WERI-Rb-1 (cell line): ENCODE measurements at regions not wholly inside any gene's neighbourhood (a gene's known extent, or its start where the extent isn't known, plus 50 kb on each side); places are given as distances from the start of the nearest gene placed in this dataset.

ENCODE experiments used
- DNase-seq: peaks from one replicate; pipeline ENCODE4 v3.0.0-alpha.2; 2020
- H3K27ac ChIP-seq: fragments of 250-450 bp; sonication (Bioruptor Pico); 2 replicates; pipeline ENCODE4 v1.5.1; 2020; ENCODE audit warnings: mild to moderate bottlenecking, moderate library complexity
- H3K27me3 ChIP-seq: fragments of 250-450 bp; sonication (Bioruptor Pico); 2 replicates; pipeline ENCODE4 v1.5.1; 2021; ENCODE audit warnings: mild to moderate bottlenecking, low read depth, moderate library complexity; ENCODE audit not compliant: insufficient read depth, severe bottlenecking
- H3K36me3 ChIP-seq: fragments of 250-450 bp; sonication (Bioruptor Pico); 2 replicates; pipeline ENCODE4 v1.5.1; 2020; ENCODE audit warnings: mild to moderate bottlenecking, moderate library complexity
- H3K4me3 ChIP-seq: 2 replicates; pipeline ENCODE4 v1.5.1; 2011; ENCODE audit warnings: low read depth, mild to moderate bottlenecking, control low read depth, low read length
- H3K9me3 ChIP-seq: fragments of 250-450 bp; sonication (Bioruptor Pico); 2 replicates; pipeline ENCODE4 v1.5.1; 2021; ENCODE audit warnings: mild to moderate bottlenecking, moderate library complexity; ENCODE audit not compliant: severe bottlenecking
- TF ChIP-seq, protein P1 (sequence below): IDR thresholded peaks from 2 replicates; pipeline ENCODE4 v1.5.1; 2011; ENCODE audit warnings: low read depth, mild to moderate bottlenecking, control low read depth, inconsistent platforms, low read length

DNA sequence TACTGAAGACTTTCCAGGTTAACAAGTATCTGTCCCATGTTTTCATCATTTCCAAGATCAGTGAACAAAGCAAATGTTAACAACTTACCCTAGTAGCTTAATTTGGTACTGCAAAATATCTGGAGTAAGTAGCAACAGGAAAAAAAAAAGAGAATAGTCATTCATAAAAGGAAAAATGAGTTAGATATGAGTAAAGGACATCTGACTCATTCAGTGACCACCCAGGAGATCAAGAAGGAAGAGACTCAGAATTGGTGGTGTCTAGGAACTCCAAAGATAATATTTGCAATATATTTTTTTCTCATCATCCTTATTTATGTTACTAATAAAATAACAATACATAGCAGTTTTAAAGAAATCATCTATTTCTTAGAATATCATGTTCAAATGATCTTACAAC lies 253.8 kb upstream of the COL8A1 start:
- no peak for DNase-seq
- H3K27me3 ChIP-seq = peaks cover 2% of the 10 kb centered on the region
- H3K36me3 ChIP-seq = no peaks in the 10 kb centered on the region
- TF ChIP-seq, protein P1, sequence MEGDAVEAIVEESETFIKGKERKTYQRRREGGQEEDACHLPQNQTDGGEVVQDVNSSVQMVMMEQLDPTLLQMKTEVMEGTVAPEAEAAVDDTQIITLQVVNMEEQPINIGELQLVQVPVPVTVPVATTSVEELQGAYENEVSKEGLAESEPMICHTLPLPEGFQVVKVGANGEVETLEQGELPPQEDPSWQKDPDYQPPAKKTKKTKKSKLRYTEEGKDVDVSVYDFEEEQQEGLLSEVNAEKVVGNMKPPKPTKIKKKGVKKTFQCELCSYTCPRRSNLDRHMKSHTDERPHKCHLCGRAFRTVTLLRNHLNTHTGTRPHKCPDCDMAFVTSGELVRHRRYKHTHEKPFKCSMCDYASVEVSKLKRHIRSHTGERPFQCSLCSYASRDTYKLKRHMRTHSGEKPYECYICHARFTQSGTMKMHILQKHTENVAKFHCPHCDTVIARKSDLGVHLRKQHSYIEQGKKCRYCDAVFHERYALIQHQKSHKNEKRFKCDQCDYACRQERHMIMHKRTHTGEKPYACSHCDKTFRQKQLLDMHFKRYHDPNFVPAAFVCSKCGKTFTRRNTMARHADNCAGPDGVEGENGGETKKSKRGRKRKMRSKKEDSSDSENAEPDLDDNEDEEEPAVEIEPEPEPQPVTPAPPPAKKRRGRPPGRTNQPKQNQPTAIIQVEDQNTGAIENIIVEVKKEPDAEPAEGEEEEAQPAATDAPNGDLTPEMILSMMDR = no peak
- no peaks in the 10 kb centered on the region for H3K9me3 ChIP-seq
- no peak overlapping the region for H3K27ac ChIP-seq
- H3K4me3 ChIP-seq = no peak overlapping the region

DNA sequence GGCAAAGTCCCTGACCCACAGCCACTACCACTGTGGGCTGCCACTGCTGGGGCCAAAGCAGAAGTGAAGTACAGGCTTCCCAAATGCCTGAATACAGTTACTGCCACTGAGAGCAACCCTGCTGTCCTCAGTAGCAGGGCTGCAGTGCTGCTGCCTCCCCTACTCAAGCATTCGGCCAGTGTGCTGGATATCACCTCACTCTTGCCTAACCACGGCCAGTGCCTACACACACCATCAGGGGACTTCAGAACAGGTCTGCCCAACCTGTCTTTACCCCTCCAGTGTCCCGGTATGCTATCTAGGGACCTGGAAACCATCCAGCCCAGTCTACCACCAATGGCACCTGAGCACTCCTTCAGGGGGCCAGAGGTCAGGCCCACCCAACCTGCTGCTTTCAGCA lies 261.5 kb upstream of the COL8A1 start:
- no peak overlapping the region for H3K27ac ChIP-seq
- H3K4me3 ChIP-seq = no peak overlapping the region
- no peaks in the 10 kb centered on the region for H3K36me3 ChIP-seq
- TF ChIP-seq, protein P1 = no peak
- no peak for DNase-seq
- peaks cover 2% of the 10 kb centered on the region for H3K27me3 ChIP-seq
- H3K9me3 ChIP-seq = no peaks in the 10 kb centered on the region

DNA sequence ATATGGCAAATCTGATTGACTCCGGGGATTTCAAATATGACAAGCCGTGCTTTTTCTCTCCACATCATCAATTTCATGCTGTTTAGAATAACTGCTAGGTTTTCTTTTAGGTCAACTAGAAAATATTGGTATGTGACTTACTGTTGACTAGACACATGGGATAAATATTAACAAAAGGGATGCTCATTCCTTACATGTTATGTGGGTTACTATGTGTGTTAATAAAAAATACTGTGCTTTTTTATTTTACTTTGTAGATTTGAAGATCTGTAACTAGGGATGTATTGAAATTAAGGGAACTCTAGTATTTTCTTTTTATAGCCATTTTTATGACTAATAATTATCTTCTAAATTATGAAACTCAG lies 264.6 kb upstream of the COL8A1 start:
- H3K27me3 ChIP-seq = peaks cover 2% of the 10 kb centered on the region
- no peak for DNase-seq
- no peaks in the 10 kb centered on the region for H3K36me3 ChIP-seq
- H3K9me3 ChIP-seq = no peaks in the 10 kb centered on the region
- TF ChIP-seq, protein P1 = no peak
- no peak overlapping the region for H3K4me3 ChIP-seq
- H3K27ac ChIP-seq = no peak overlapping the region

DNA sequence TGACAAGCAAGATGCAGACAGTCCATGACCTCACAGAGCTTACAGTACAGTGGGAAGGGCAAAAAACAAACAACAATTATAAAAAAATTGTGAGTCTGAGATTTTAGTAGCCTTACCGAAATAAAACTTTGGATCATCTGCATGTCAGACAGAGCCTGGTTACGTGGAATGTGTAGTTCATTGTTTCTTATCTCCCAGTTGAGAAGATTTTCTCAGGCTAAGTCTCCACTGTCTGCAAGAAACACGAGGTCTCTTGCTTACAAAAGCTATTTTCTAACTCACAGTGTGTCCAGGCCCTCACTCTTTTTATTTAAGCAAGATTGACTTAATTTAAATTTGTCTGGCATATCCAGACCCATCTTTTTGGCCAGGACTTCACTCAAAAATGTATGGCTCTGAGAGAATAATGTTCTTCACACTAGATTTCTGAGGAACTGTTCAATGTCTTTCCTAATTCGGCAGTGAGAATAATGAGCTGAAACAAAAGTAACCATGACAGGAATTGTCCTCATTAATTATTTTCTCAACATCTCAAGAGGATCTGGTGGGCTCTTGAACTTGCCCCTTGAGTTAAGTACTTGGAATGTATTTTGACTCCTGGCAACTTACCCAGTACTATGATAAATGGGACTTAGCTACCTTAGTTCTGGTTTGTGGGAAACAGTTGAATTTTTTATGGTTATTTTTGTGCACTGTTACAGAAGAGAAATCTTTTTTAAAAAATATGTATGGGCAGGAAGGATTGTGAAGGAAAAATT lies 265.1 kb upstream of the COL8A1 start:
- TF ChIP-seq, protein P1 = no peak
- no peak for DNase-seq
- no peaks in the 10 kb centered on the region for H3K9me3 ChIP-seq

DNA sequence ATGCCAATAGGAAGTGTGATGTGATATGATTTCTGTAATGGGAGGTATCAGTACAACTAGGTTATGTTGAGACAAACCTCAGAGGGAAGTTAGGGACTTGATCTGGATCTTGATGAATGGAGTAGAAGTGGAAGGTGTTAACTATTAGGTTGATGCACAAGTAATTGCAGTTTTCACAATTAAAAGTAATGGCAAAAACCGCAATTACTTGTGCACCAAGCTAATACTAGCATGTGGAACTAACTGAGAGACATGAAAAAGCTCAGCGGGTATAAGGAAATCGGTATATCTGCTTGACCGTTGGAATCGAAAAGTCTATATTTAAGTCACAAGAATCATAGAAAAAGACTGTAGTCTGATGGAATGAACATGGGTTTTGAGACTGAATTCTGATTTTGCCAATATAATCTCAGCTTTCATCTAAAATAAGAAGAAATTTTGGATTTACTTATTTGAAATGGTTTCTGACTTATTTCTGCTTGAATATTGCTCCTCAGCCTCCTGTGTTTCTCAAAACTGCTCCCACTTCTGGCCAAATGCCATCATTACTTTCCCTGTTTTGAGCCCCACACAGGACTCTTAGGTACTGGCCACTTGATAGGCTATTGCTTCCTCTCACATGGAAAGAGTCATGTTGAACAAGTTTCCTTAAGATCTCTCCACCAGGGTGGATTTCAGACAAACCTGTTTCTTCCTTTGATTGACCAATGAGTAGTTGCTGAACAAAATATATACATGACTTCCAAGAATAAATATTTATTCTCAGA lies 271.5 kb upstream of the COL8A1 start:
- H3K27me3 ChIP-seq = no peaks in the 10 kb centered on the region
- no peak overlapping the region for H3K4me3 ChIP-seq
- H3K36me3 ChIP-seq = no peaks in the 10 kb centered on the region
- no peak overlapping the region for H3K27ac ChIP-seq
- H3K9me3 ChIP-seq = no peaks in the 10 kb centered on the region
- TF ChIP-seq, protein P1 = 0 out of 2 replicates have a peak, but pooled peaks have one; percentile 10
- DNase-seq = no peak

More for the DNA sequence above, 265.1 kb upstream of the COL8A1 start:
- Histone ChIP-seq H3K36me3 (no peaks in the 10 kb centered on the region), H3K27ac (no peak overlapping the region), H3K4me3 (no peak overlapping the region), H3K27me3 (no peaks in the 10 kb centered on the region)
